ENCODE measurements at regions not wholly inside any gene's neighbourhood (a gene's known extent, or its start where the extent isn't known, plus 50 kb on each side); places are given as distances from the start of the nearest gene placed in this dataset.
A peak's percentile ranks its signal among the peaks of the same experiment; 100 is the strongest.

GRCh38 chr5:143649937-143650621, 161.9 kb upstream of the HMHB1 start:
- intact Hi-C loops (cut with micrococcal nuclease): loop anchor here (5.0 kb wide), 1 partner anchor 203 kb away; no protein-coding TSS in a partner anchor
- no peak for DNase-seq
- no peaks in the 10 kb centered on the region for H3K36me3 Mint-ChIP-seq
- POLR2A ChIA-PET: no interaction called here
- H3K9me3 Mint-ChIP-seq: no peaks in the 10 kb centered on the region
- peaks cover 5% of the 10 kb centered on the region for H3K27me3 Mint-ChIP-seq
- CTCF ChIA-PET: interaction anchor here (1.4 to 1.8 kb wide), 2 partner anchors 25 to 176 kb away, joined by 3 to 11 read pairs; no protein-coding TSS in a partner anchor
- H3K4me3 Mint-ChIP-seq: no peak overlapping the region
- peaks cover 19% of the 10 kb centered on the region for H3K4me1 Mint-ChIP-seq (ENCODE audit: low read depth)
- H3K27ac Mint-ChIP-seq: no peak overlapping the region

- no peak overlapping the region for H3K4me3 Mint-ChIP-seq
- no peaks in the 10 kb centered on the region for H3K36me3 Mint-ChIP-seq
- CTCF ChIA-PET: interaction anchor here (1.4 to 1.8 kb wide), 2 partner anchors 26 to 177 kb away, joined by 3 to 11 read pairs; no protein-coding TSS in a partner anchor
- intact Hi-C loops (cut with micrococcal nuclease): no loop called here
- no peaks in the 10 kb centered on the region for H3K9me3 Mint-ChIP-seq
- POLR2A ChIA-PET: no interaction called here
- H3K27me3 Mint-ChIP-seq: peaks cover 3% of the 10 kb centered on the region
- peaks cover 18% of the 10 kb centered on the region for H3K4me1 Mint-ChIP-seq (ENCODE audit: low read depth)
- DNase-seq: peak; percentile 21
- no peak overlapping the region for H3K27ac Mint-ChIP-seq
These were observed 163.3 kb upstream of the HMHB1 start for GRCh38 chr5:143648696-143649095.

- ChIA-PET POLR2A (no interaction called here), CTCF (no interaction called here)
- DNase-seq: no peak
- Mint-ChIP-seq H3K36me3 (no peaks in the 10 kb centered on the region), H3K4me3 (no peak overlapping the region), H3K27ac (no peak overlapping the region), H3K27me3 (peaks cover 3% of the 10 kb centered on the region), H3K4me1 (ENCODE audit: low read depth) (peaks cover 5% of the 10 kb centered on the region), H3K9me3 (no peaks in the 10 kb centered on the region)
- intact Hi-C loops (cut with micrococcal nuclease): no loop called here
These were observed 165.0 kb upstream of the HMHB1 start for GRCh38 chr5:143646961-143647360.

- Mint-ChIP-seq H3K27me3 (peaks cover 3% of the 10 kb centered on the region), H3K36me3 (no peaks in the 10 kb centered on the region), H3K4me1 (ENCODE audit: low read depth) (peaks cover 2% of the 10 kb centered on the region), H3K27ac (no peak overlapping the region), H3K9me3 (no peaks in the 10 kb centered on the region), H3K4me3 (no peak overlapping the region)
- ChIA-PET POLR2A (no interaction called here), CTCF (no interaction called here)
- no peak for DNase-seq
- intact Hi-C loops (cut with micrococcal nuclease): no loop called here
These were observed 166.6 kb upstream of the HMHB1 start for GRCh38 chr5:143645356-143645755.

GRCh38 chr5:143644727-143645126, 167.2 kb upstream of the HMHB1 start:
- intact Hi-C loops (cut with micrococcal nuclease): no loop called here
- ChIA-PET CTCF (no interaction called here), POLR2A (no interaction called here)
- Mint-ChIP-seq H3K4me3 (no peak overlapping the region), H3K9me3 (no peaks in the 10 kb centered on the region), H3K4me1 (ENCODE audit: low read depth) (peaks cover 2% of the 10 kb centered on the region), H3K27ac (no peak overlapping the region), H3K27me3 (peaks cover 3% of the 10 kb centered on the region), H3K36me3 (no peaks in the 10 kb centered on the region)
- no peak for DNase-seq

- Mint-ChIP-seq H3K4me3 (no peak overlapping the region), H3K27ac (no peak overlapping the region)
- DNase-seq: no peak
These were observed 169.2 kb upstream of the HMHB1 start for GRCh38 chr5:143642791-143643190.

GRCh38 chr5:143641549-143642355, 170.2 kb upstream of the HMHB1 start:
- ChIA-PET POLR2A (no interaction called here), CTCF (no interaction called here)
- H3K27me3 Mint-ChIP-seq: peaks cover 3% of the 10 kb centered on the region
- no peak overlapping the region for H3K27ac Mint-ChIP-seq
- no peaks in the 10 kb centered on the region for H3K9me3 Mint-ChIP-seq
- intact Hi-C loops (cut with micrococcal nuclease): no loop called here
- no peak for DNase-seq
- H3K36me3 Mint-ChIP-seq: no peaks in the 10 kb centered on the region
- H3K4me1 Mint-ChIP-seq (ENCODE audit: low read depth): no peaks in the 10 kb centered on the region
- H3K4me3 Mint-ChIP-seq: no peak overlapping the region

More at GRCh38 chr5:143642791-143643190, 169.2 kb upstream of the HMHB1 start:
- H3K4me1 Mint-ChIP-seq (ENCODE audit: low read depth): no peaks in the 10 kb centered on the region
- ChIA-PET CTCF (no interaction called here), POLR2A (no interaction called here)
- no peaks in the 10 kb centered on the region for H3K9me3 Mint-ChIP-seq
- peaks cover 3% of the 10 kb centered on the region for H3K27me3 Mint-ChIP-seq
- H3K36me3 Mint-ChIP-seq: no peaks in the 10 kb centered on the region
- intact Hi-C loops (cut with micrococcal nuclease): no loop called here

- ChIA-PET POLR2A (no interaction called here), CTCF (interaction anchor here (0.7 kb wide), 1 partner anchor 669 kb away, joined by 8 read pairs; no protein-coding TSS in a partner anchor)
- no peaks in the 10 kb centered on the region for H3K27me3 Mint-ChIP-seq
- no peak overlapping the region for H3K27ac Mint-ChIP-seq
- no peaks in the 10 kb centered on the region for H3K4me1 Mint-ChIP-seq (ENCODE audit: low read depth)
- DNase-seq: no peak
- intact Hi-C loops (cut with micrococcal nuclease): no loop called here
- H3K9me3 Mint-ChIP-seq: no peaks in the 10 kb centered on the region
- no peaks in the 10 kb centered on the region for H3K36me3 Mint-ChIP-seq
- no peak overlapping the region for H3K4me3 Mint-ChIP-seq
These were observed 173.3 kb upstream of the HMHB1 start for GRCh38 chr5:143638654-143639053.

- CTCF ChIA-PET: interaction anchor here (0.6 kb wide), 1 partner anchor 45 kb away, joined by 6 read pairs; no protein-coding TSS in a partner anchor
- Mint-ChIP-seq H3K9me3 (no peaks in the 10 kb centered on the region), H3K4me3 (no peak overlapping the region), H3K36me3 (no peaks in the 10 kb centered on the region), H3K27me3 (no peaks in the 10 kb centered on the region), H3K27ac (no peak overlapping the region), H3K4me1 (ENCODE audit: low read depth) (no peaks in the 10 kb centered on the region)
- intact Hi-C loops (cut with micrococcal nuclease): no loop called here
- no peak for DNase-seq
- POLR2A ChIA-PET: no interaction called here
These were observed 174.9 kb upstream of the HMHB1 start for GRCh38 chr5:143636931-143637528.

GRCh38 chr5:143635888-143636287, 176.1 kb upstream of the HMHB1 start:
- Mint-ChIP-seq H3K9me3 (no peaks in the 10 kb centered on the region), H3K4me1 (ENCODE audit: low read depth) (no peaks in the 10 kb centered on the region), H3K4me3 (no peak overlapping the region), H3K27ac (no peak overlapping the region), H3K36me3 (no peaks in the 10 kb centered on the region), H3K27me3 (no peaks in the 10 kb centered on the region)
- POLR2A ChIA-PET: no interaction called here
- no peak for DNase-seq
- CTCF ChIA-PET: interaction anchor here (0.9 kb wide), 1 partner anchor 65 kb away, joined by 3 read pairs; no protein-coding TSS in a partner anchor
- intact Hi-C loops (cut with micrococcal nuclease): no loop called here

- Mint-ChIP-seq H3K27ac (no peak overlapping the region), H3K4me1 (ENCODE audit: low read depth) (no peaks in the 10 kb centered on the region), H3K36me3 (no peaks in the 10 kb centered on the region), H3K9me3 (no peaks in the 10 kb centered on the region), H3K4me3 (no peak overlapping the region), H3K27me3 (no peaks in the 10 kb centered on the region)
- intact Hi-C loops (cut with micrococcal nuclease): no loop called here
- POLR2A ChIA-PET: no interaction called here
- CTCF ChIA-PET: interaction anchor here (0.9 kb wide), 1 partner anchor 66 kb away, joined by 3 read pairs; no protein-coding TSS in a partner anchor
- no peak for DNase-seq
These were observed 176.7 kb upstream of the HMHB1 start for GRCh38 chr5:143635146-143635752.

GRCh38 chr5:143634689-143635088, 177.3 kb upstream of the HMHB1 start:
- no peaks in the 10 kb centered on the region for H3K4me1 Mint-ChIP-seq (ENCODE audit: low read depth)
- H3K27ac Mint-ChIP-seq: no peak overlapping the region
- POLR2A ChIA-PET: no interaction called here
- H3K27me3 Mint-ChIP-seq: no peaks in the 10 kb centered on the region
- H3K36me3 Mint-ChIP-seq: no peaks in the 10 kb centered on the region
- intact Hi-C loops (cut with micrococcal nuclease): no loop called here
- CTCF ChIA-PET: no interaction called here
- no peak overlapping the region for H3K4me3 Mint-ChIP-seq
- no peaks in the 10 kb centered on the region for H3K9me3 Mint-ChIP-seq
- no peak for DNase-seq
